HCT116 (cell line): ENCODE measurements at regions not wholly inside any gene's neighbourhood (a gene's known extent, or its start where the extent isn't known, plus 50 kb on each side); places are given as distances from the start of the nearest gene placed in this dataset.

Experiments used
- ATAC-seq: fragments of 200-7000 bp; cut with Tn5 transposase; 2 replicates; pipeline ENCODE4 v1.9.1; 2020; ENCODE audit warnings: mild to moderate bottlenecking, moderate library complexity
- BruUV-seq: library from RNA; stranded (reverse); fragments of 400-500 nt; replicated peaks from 2 replicates; lab custom pipeline; 2021; lab: Mats Ljungman, UMichigan
- CTCF ChIA-PET: fragments of 300-600 bp; sonication (Branson Sonifier 250); formaldehyde crosslinking; loops from one replicate; lab custom pipeline; 2021; ENCODE audit warnings: antibody characterized with exemption; lab: Charles Lee
- POLR2A ChIA-PET: fragments of 300-600, 350-600 bp; sonication (Branson Sonifier 250); formaldehyde crosslinking; loops from one replicate; lab custom pipeline; 2021; ENCODE audit warnings: antibody characterized with exemption; lab: Charles Lee
- RAD21 ChIA-PET, 2 experiments: fragments of 300-600 bp; sonication (Branson Sonifier 250); formaldehyde crosslinking; loops; one replicate each; lab custom pipeline; 2023; ENCODE audit warnings: low total read pairs in 2 of 2; ENCODE audit not compliant: uncharacterized antibody in 2 of 2, unreplicated experiment in 2 of 2, low non-redundant PET in 1 of 2; lab: Charles Lee
- DNase-seq: peaks from one replicate; pipeline ENCODE4 v3.0.0-alpha.2; 2010; ENCODE audit warnings: low read depth, low spot score
- H2AFZ ChIP-seq: fragments of 200-600 bp; shearing (Covaris generic), sonication (generic); 2 replicates; pipeline ENCODE4 v1.6.1; 2017; ENCODE audit warnings: low read depth, mixed run types, mixed read lengths, antibody characterized with exemption, low read length; ENCODE audit not compliant: poor library complexity, severe bottlenecking
- H3K27ac ChIP-seq: 2 replicates; pipeline ENCODE4 v1.5.1; 2012; ENCODE audit warnings: low read depth, low read length
- H3K27me3 ChIP-seq: fragments of 200-600 bp; sonication (generic); 2 replicates; pipeline ENCODE4 v1.6.1; 2016; ENCODE audit warnings: mixed run types, low read length, mixed read lengths; ENCODE audit not compliant: insufficient read depth
- H3K36me3 ChIP-seq, 2 experiments: fragments of 200-500 bp in 1 of 2; fragments of 200-600 bp in 1 of 2; sonication (Bioruptor generic) in 1 of 2; sonication (generic) in 1 of 2; 2 replicates each; pipeline versions ENCODE4 v1.5.1 to v1.6.1; 2014 to 2016; ENCODE audit warnings: low read length in 2 of 2, inconsistent platforms in 1 of 2, mixed read lengths in 1 of 2, mixed run types in 1 of 2; ENCODE audit not compliant: insufficient read depth in 2 of 2, control insufficient read depth in 1 of 2
- H3K4me1 ChIP-seq, 2 experiments: fragments of 200-600 bp in 1 of 2; sonication (generic) in 1 of 2; 2 replicates each; pipeline versions ENCODE4 v1.5.1 to v1.6.1; 2012 to 2017; ENCODE audit warnings: low read length in 2 of 2, inconsistent platforms in 1 of 2, mild to moderate bottlenecking in 1 of 2, mixed read lengths in 1 of 2, mixed run types in 1 of 2, moderate library complexity in 1 of 2; ENCODE audit not compliant: insufficient read depth in 2 of 2, control insufficient read depth in 1 of 2
- H3K4me2 ChIP-seq: fragments of 200-600 bp; sonication (generic); 2 replicates; pipeline ENCODE4 v1.6.1; 2017; ENCODE audit warnings: mixed run types, low read length, mixed read lengths
- H3K4me3 ChIP-seq, 2 experiments: fragments of 200-600 bp in 1 of 2; sonication (generic) in 1 of 2; replicated peaks in 1 of 2; 2 replicates each; pipeline ENCODE4 v1.5.1; 2011 to 2016; ENCODE audit warnings: low read length in 2 of 2, control low read depth in 1 of 2, low read depth in 1 of 2, mild to moderate bottlenecking in 1 of 2, mixed read lengths in 1 of 2, mixed run types in 1 of 2
- H3K79me2 ChIP-seq: fragments of 200-600 bp; sonication (generic); 2 replicates; pipeline ENCODE4 v1.6.1; 2017; ENCODE audit warnings: mild to moderate bottlenecking, mixed run types, low read length, moderate library complexity, mixed read lengths; ENCODE audit not compliant: insufficient read depth
- H3K9ac ChIP-seq: fragments of 200-600 bp; sonication (generic); 2 replicates; pipeline ENCODE4 v1.6.1; 2016; ENCODE audit warnings: low read length, mixed read lengths
- H3K9me2 ChIP-seq: fragments of 200-600 bp; sonication (generic), shearing (Covaris generic); 2 replicates; pipeline ENCODE4 v1.6.1; 2017; ENCODE audit warnings: mixed run types, mild to moderate bottlenecking, moderate library complexity; ENCODE audit not compliant: insufficient read depth
- H3K9me3 ChIP-seq, 2 experiments: fragments of 200-500 bp in 1 of 2; fragments of 200-600 bp in 1 of 2; sonication (Bioruptor generic) in 1 of 2; sonication (generic) in 1 of 2; 2 replicates each; pipeline ENCODE4 v1.6.1; 2014 to 2017; ENCODE audit warnings: low read length in 2 of 2, mixed read lengths in 2 of 2, inconsistent platforms in 1 of 2, low read depth in 1 of 2, mild to moderate bottlenecking in 1 of 2, mixed run types in 1 of 2, moderate library complexity in 1 of 2; ENCODE audit not compliant: control insufficient read depth in 1 of 2, insufficient read depth in 1 of 2
- H4K20me1 ChIP-seq: fragments of 200-600 bp; sonication (generic), shearing (Covaris generic); 2 replicates; pipeline ENCODE4 v1.6.1; 2017; ENCODE audit warnings: mixed run types, mild to moderate bottlenecking, moderate library complexity; ENCODE audit not compliant: insufficient read depth
- EZH2 ChIP-seq: fragments of 200-600 bp; sonication (generic); IDR thresholded peaks from 2 replicates; pipeline ENCODE4 v1.6.1; 2017; ENCODE audit warnings: antibody characterized with exemption, mixed run types
- FOSL1 ChIP-seq: IDR thresholded peaks from 2 replicates; pipeline ENCODE4 v1.6.1; 2012; ENCODE audit warnings: low read depth
- YY1 ChIP-seq: IDR thresholded peaks from 2 replicates; pipeline ENCODE4 v1.6.1; 2011; ENCODE audit warnings: low read length, low read depth, moderate library complexity, mild to moderate bottlenecking; ENCODE audit not compliant: insufficient replicate concordance; ENCODE audit errors: extremely low read depth
- intact Hi-C: fragments of 100-400 bp; cut with micrococcal nuclease; formaldehyde crosslinking; loops from 2 replicates; pipeline ENCODE4 v1.10.0; 2022
- TF ChIP-seq, protein P1 (sequence below): IDR thresholded peaks from 2 replicates; pipeline ENCODE4 v1.6.1; 2012; ENCODE audit warnings: low read depth
- TF ChIP-seq, protein P2 (sequence below): IDR thresholded peaks from 2 replicates; pipeline ENCODE4 v1.6.1; 2012

DNA sequence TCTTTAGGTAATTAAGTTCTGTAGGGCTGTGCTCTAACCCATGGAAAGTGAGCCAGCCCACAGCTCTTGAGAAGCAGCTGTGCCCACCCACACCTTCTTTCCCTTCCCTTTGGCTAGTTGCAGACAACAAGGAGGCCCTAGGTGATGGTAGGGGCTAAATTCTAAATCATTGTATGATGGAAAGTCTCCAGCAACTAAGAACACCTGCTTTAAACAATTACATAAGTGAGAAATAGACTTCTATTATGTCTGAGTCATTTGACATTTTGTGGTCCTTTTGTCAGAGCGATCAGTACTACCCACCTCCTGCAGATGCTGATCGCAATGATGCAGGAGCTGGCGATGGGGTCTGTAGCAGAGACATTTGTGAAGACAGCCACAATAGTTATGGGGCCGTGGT lies 79.6 kb downstream of the TEX51 start (continued):
- no peak for TF ChIP-seq YY1

DNA sequence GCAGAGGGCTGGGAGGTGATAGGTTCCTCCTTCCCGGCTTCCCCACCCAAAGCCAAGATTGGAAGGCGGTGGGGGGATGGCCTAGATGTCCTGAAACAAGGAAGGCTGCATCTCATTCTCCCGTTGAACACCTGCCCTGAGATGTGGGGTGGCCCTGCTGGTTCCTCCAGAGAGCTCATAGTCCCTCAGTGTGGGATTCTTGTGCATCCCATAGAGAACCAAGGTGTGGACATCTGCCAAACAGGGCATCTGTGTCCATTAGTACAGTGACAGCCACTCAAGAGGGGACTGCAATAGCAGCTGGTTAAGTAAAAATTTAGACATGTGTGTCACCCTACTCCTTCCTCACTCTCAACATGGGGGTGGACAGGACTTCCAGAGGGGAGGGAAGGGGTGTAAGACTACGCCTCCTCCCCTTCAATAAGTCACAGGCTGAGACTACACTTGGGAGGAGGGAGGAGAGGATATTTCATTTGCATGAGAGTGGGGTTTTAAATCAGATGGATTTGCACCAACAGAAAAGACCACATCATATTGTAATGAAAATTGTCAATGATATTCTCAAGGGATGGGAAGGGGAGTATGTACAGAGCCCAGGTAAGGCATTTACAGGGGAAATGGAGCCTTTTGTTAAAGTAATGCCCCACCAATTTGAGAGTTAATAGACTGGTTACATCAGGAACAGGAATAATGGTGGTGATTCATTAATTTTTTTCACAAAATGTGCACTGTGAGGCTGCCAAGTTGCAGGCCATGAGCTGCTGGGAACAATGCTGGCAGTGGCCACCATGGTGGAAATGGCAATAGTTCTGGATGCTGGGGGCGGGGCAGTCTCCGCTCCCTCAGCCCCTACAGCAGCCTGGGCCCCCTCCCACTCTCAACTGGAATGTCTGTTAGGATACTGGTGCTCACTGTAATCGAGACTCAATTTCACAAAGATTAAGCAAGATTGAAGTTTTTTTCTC lies 80.6 kb downstream of the TEX51 start:
- POLR2A ChIA-PET: no interaction called here
- CTCF ChIA-PET: no interaction called here
- H3K79me2 ChIP-seq: no peaks in the 10 kb centered on the region
- 0 out of 2 replicates have a peak, but pooled peaks cover 2% of the 10 kb centered on the region for H3K27me3 ChIP-seq
- no peak overlapping the region for H2AFZ ChIP-seq
- no peak overlapping the region for H3K9ac ChIP-seq
- intact Hi-C loops: loop anchor here (10.0 kb wide), 1 partner anchor 205 kb away; no protein-coding TSS in a partner anchor
- ATAC-seq: no peak
- no peak overlapping the region for H3K27ac ChIP-seq
- no peak overlapping the region for H3K4me3 ChIP-seq
- TF ChIP-seq, protein P1, sequence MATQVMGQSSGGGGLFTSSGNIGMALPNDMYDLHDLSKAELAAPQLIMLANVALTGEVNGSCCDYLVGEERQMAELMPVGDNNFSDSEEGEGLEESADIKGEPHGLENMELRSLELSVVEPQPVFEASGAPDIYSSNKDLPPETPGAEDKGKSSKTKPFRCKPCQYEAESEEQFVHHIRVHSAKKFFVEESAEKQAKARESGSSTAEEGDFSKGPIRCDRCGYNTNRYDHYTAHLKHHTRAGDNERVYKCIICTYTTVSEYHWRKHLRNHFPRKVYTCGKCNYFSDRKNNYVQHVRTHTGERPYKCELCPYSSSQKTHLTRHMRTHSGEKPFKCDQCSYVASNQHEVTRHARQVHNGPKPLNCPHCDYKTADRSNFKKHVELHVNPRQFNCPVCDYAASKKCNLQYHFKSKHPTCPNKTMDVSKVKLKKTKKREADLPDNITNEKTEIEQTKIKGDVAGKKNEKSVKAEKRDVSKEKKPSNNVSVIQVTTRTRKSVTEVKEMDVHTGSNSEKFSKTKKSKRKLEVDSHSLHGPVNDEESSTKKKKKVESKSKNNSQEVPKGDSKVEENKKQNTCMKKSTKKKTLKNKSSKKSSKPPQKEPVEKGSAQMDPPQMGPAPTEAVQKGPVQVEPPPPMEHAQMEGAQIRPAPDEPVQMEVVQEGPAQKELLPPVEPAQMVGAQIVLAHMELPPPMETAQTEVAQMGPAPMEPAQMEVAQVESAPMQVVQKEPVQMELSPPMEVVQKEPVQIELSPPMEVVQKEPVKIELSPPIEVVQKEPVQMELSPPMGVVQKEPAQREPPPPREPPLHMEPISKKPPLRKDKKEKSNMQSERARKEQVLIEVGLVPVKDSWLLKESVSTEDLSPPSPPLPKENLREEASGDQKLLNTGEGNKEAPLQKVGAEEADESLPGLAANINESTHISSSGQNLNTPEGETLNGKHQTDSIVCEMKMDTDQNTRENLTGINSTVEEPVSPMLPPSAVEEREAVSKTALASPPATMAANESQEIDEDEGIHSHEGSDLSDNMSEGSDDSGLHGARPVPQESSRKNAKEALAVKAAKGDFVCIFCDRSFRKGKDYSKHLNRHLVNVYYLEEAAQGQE: no peak
- TF ChIP-seq FOSL1 (no peak), YY1 (no peak), EZH2 (no peak)
- TF ChIP-seq, protein P2, sequence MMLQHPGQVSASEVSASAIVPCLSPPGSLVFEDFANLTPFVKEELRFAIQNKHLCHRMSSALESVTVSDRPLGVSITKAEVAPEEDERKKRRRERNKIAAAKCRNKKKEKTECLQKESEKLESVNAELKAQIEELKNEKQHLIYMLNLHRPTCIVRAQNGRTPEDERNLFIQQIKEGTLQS: no peak
- no peaks in the 10 kb centered on the region; a peak in 1 of 4 replicates for H3K4me1 ChIP-seq
- H3K9me3 ChIP-seq: no peaks in the 10 kb centered on the region
- no peaks in the 10 kb centered on the region for H3K9me2 ChIP-seq
- H3K4me2 ChIP-seq: no peak overlapping the region
- DNase-seq: no peak
- BruUV-seq: no TSS peak
- RAD21 ChIA-PET: no interaction called here
- no peaks in the 10 kb centered on the region for H4K20me1 ChIP-seq
- H3K36me3 ChIP-seq: no peaks in the 10 kb centered on the region
